Tibial artery (tissue), 4 donors: ENCODE measurements at regions not wholly inside any gene's neighbourhood (a gene's known extent, or its start where the extent isn't known, plus 50 kb on each side); places are given as distances from the start of the nearest gene placed in this dataset.
"Not testable (repeated sequence)": the region's sequence is repeated elsewhere in the genome, so short reads cannot be mapped to it uniquely, and the experiment has no call there.

ENCODE experiments used
- DNase-seq, 2 donors: peaks; one replicate each; pipeline ENCODE4 v3.0.0-alpha.2; 2019
- H3K27ac ChIP-seq, 2 donors: fragments of 200-600 bp; sonication (generic) in 1 of 2; 1 replicate in 1 of 2; 2 replicates in 1 of 2; pipeline ENCODE4 v1.5.1; 2018 to 2019; ENCODE audit warnings: mild to moderate bottlenecking in 1 of 2
- H3K27me3 ChIP-seq, 2 donors: fragments of 200-600 bp; sonication (generic) in 1 of 2; one replicate each; pipeline versions ENCODE4 v1.5.1 to v1.6.0; 2016 to 2019
- H3K36me3 ChIP-seq, 3 donors: fragments of 200-600 bp; sonication (generic) in 2 of 3; one replicate each; pipeline ENCODE4 v1.5.1; 2016 to 2019; ENCODE audit warnings: mild to moderate bottlenecking in 2 of 3
- H3K4me1 ChIP-seq, 4 donors: fragments of 200-600 bp; sonication (generic) in 2 of 4; 1 replicate in 3 of 4; 2 replicates in 1 of 4; pipeline ENCODE4 v1.5.1; 2016 to 2019
- H3K4me3 ChIP-seq, 2 donors: fragments of 200-600 bp; sonication (generic) in 1 of 2; 1 replicate in 1 of 2; 2 replicates in 1 of 2; pipeline ENCODE4 v1.5.1; 2018 to 2019; ENCODE audit warnings: mild to moderate bottlenecking in 2 of 2
- H3K9me3 ChIP-seq, 3 donors: fragments of 200-600 bp; sonication (generic) in 1 of 3; one replicate each; pipeline ENCODE4 v1.5.1; 2016 to 2019
- intact Hi-C: fragments of 100-400 bp; cut with DNase I; formaldehyde crosslinking; loops from one replicate; pipeline ENCODE4 v1.15.0; 2023; ENCODE audit warnings: low total_unique reads
- TF ChIP-seq, protein P1 (sequence below), 2 experiments: fragments of 200-600 bp in 1 of 2; fragments of 450-650 bp in 1 of 2; IDR thresholded peaks; one replicate each; pipeline ENCODE4 v1.5.1; 2017 to 2019; ENCODE audit warnings: antibody characterized with exemption in 2 of 2, mild to moderate bottlenecking in 1 of 2, moderate library complexity in 1 of 2

DNA sequence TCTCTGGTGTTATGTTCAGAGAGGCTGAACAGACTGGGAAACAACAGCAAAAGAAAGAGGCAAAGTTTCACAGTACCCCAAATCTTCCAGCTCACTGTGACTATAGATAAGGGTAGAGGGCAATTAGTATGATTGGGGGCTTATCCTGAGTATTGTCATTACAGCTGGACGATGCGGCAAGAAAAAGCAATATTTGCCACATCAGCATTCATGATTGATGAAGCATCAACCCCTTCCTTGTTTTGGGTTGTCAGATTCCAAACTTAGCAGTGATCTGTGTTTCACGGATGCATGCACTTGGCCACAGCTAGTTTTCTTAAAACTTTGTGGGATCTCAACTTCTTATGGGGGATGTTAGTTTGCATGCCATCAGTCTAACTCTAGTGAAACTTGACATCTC lies 348.8 kb upstream of the SLITRK5 start:
- no peaks in the 10 kb centered on the region for H3K9me3 ChIP-seq
- H3K36me3 ChIP-seq: no peaks in the 10 kb centered on the region
- DNase-seq: no peak
- H3K4me3 ChIP-seq: no peak overlapping the region
- intact Hi-C loops: no loop called here
- H3K27me3 ChIP-seq: no peaks in the 10 kb centered on the region
- no peak overlapping the region for H3K27ac ChIP-seq
- no peaks in the 10 kb centered on the region for H3K4me1 ChIP-seq
- TF ChIP-seq, protein P1, sequence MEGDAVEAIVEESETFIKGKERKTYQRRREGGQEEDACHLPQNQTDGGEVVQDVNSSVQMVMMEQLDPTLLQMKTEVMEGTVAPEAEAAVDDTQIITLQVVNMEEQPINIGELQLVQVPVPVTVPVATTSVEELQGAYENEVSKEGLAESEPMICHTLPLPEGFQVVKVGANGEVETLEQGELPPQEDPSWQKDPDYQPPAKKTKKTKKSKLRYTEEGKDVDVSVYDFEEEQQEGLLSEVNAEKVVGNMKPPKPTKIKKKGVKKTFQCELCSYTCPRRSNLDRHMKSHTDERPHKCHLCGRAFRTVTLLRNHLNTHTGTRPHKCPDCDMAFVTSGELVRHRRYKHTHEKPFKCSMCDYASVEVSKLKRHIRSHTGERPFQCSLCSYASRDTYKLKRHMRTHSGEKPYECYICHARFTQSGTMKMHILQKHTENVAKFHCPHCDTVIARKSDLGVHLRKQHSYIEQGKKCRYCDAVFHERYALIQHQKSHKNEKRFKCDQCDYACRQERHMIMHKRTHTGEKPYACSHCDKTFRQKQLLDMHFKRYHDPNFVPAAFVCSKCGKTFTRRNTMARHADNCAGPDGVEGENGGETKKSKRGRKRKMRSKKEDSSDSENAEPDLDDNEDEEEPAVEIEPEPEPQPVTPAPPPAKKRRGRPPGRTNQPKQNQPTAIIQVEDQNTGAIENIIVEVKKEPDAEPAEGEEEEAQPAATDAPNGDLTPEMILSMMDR (IDR thresholded peaks at IDR 0.05): no peak

DNA sequence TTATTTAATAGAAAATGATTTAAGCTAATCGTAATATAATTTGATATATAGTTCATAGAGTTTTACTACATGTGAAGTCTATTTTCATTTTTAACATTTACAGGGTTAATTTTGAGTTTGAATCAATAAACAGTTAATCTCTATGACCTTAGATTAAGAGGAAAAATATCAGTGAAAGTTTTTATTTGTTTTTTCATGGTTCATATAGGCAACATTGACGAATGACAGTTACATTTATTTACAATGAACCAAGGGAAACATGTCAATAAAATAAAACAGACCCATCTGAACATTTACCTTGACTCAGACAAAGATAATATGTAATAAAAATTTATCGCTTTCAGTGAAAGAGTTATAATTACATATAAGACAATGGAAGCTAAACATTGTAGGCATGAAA lies 346.6 kb upstream of the SLITRK5 start:
- Histone ChIP-seq H3K4me1 (no peaks in the 10 kb centered on the region), H3K36me3 (no peaks in the 10 kb centered on the region), H3K9me3 (no peaks in the 10 kb centered on the region), H3K27me3 (no peaks in the 10 kb centered on the region), H3K4me3 (no peak overlapping the region), H3K27ac (no peak overlapping the region)
- no peak for DNase-seq
- intact Hi-C loops: no loop called here
- TF ChIP-seq, protein P1 (IDR thresholded peaks at IDR 0.05): no peak

DNA sequence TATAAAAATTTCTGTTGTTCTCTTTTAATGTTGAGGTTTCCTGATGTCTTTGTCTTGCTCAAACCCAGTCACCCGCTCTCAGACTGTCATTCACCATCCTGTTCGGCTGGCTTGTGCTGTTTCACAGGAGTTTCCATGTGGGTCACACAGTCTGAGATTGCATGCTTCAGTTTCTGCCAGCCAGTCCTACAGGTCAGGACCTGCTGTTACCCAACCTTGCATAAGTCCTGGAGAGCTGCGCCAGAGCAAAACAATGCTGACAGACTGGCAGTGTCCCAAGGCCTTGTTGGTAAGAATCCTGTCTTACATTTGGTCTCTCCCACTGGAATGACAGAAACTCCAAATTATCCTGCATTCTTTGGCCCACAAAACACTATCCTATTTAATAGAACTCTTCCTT lies 340.0 kb upstream of the SLITRK5 start:
- TF ChIP-seq, protein P1 (IDR thresholded peaks at IDR 0.05): no peak
- H3K4me3 ChIP-seq: no peak overlapping the region
- no peaks in the 10 kb centered on the region for H3K4me1 ChIP-seq
- H3K36me3 ChIP-seq: no peaks in the 10 kb centered on the region
- DNase-seq: no peak
- intact Hi-C loops: no loop called here
- H3K9me3 ChIP-seq: no peaks in the 10 kb centered on the region
- no peaks in the 10 kb centered on the region for H3K27me3 ChIP-seq
- H3K27ac ChIP-seq: no peak overlapping the region

DNA sequence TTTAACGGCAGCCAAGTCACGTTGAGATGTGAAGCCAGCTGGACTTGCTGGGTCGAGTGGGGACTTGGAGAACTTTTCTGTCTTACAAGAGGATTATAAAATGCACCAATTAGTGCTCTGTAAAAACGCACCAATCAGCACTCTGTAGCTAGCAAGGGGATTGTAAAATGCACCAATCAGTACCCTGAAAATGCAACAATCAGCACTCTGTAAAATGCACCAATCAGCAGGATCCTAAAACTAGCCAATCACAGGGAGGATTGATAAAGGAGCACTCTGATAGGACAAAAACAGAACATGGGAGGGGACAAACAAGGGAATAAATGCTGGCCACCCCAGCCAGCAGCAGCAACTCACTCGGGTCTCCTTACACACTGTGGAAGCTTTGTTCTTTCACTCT lies 337.6 kb upstream of the SLITRK5 start:
- Histone ChIP-seq H3K36me3 (no peaks in the 10 kb centered on the region), H3K27ac (no peak overlapping the region), H3K27me3 (no peaks in the 10 kb centered on the region), H3K9me3 (no peaks in the 10 kb centered on the region), H3K4me1 (no peaks in the 10 kb centered on the region), H3K4me3 (no peak overlapping the region)
- intact Hi-C loops: no loop called here
- DNase-seq: no peak
- TF ChIP-seq, protein P1 (IDR thresholded peaks at IDR 0.05): no peak

DNA sequence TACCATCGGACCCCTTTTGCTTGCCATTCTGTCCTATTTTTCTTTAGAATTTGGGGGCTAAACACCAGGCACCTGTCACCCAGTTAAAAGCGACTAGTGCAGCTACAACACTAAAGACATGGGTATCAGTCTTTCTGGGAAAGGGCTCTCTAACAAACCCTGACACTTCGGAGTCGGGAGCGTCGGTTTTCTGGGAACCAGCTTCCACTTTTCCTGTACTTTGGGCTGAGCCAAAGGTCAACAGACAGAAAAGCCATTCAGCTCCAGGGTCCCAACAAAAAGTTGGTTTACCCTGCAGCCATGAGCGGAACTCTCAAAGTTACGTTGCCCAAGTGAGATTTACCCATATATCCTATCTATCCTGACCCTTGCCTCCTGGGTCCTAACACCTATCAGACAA lies 337.0 kb upstream of the SLITRK5 start:
- Histone ChIP-seq H3K4me1 (no peaks in the 10 kb centered on the region), H3K4me3 (no peak overlapping the region), H3K27me3 (no peaks in the 10 kb centered on the region), H3K27ac (no peak overlapping the region), H3K9me3 (no peaks in the 10 kb centered on the region), H3K36me3 (no peaks in the 10 kb centered on the region)
- DNase-seq: no peak
- intact Hi-C loops: no loop called here
- TF ChIP-seq, protein P1 (IDR thresholded peaks at IDR 0.05): no peak

DNA sequence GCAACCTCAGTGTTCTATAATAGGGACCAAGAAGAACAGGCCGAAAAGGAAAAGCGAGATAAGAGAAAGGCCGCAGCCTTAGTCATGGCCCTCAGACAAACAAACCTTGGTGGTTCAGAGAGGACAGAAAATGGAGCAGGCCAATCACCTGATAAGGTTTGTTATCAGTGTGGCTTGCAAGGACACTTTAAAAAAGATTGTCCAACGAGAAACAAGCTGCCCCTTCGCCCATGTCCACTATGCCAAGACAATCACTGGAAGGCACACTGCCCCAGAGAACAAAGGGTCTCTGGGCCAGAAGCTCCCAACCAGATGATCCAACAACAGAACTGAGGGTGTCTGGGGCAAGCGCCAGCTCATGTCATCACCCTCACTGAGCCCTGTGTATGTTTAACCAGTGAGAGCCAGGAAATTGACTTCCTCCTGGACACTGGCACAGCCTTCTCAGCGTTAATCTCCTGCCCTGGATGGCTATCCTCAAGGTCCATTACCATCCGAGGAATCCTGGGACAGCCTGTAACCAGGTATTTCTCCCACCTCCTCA lies 334.8 kb upstream of the SLITRK5 start:
- H3K27ac ChIP-seq, H3K27me3 ChIP-seq, intact Hi-C loops, H3K9me3 ChIP-seq, H3K4me1 ChIP-seq, DNase-seq, H3K36me3 ChIP-seq, H3K4me3 ChIP-seq: not testable (repeated sequence)
